Stomach (tissue), 8 donors: ENCODE measurements at regions not wholly inside any gene's neighbourhood (a gene's known extent, or its start where the extent isn't known, plus 50 kb on each side); places are given as distances from the start of the nearest gene placed in this dataset.

Source experiments
- DNase-seq, 2 donors: peaks; one replicate each; pipeline versions ENCODE4 v3.0.0 to v3.0.0-alpha.2; 2013 to 2019
- H3K27ac ChIP-seq, 5 donors: fragments of 200-600 bp in 4 of 5; sonication (generic) in 4 of 5; one replicate each; pipeline ENCODE4 v1.5.1; 2013 to 2019; ENCODE audit warnings: mild to moderate bottlenecking in 1 of 5, moderate library complexity in 1 of 5
- H3K27me3 ChIP-seq, 3 donors: fragments of 200-600 bp; sonication (generic); one replicate each; pipeline ENCODE4 v1.5.1; 2017 to 2019; ENCODE audit warnings: mixed run types in 1 of 3
- H3K36me3 ChIP-seq, 4 donors: fragments of 200-600 bp; sonication (generic); 1 replicate in 3 of 4; 2 replicates in 1 of 4; pipeline ENCODE4 v1.5.1; 2016 to 2019
- H3K4me1 ChIP-seq, 4 donors: fragments of 200-600 bp; sonication (generic); one replicate each; pipeline ENCODE4 v1.5.1; 2016 to 2019
- H3K4me3 ChIP-seq, 4 donors: fragments of 200-600 bp; sonication (generic) in 3 of 4; one replicate each; pipeline ENCODE4 v1.5.1; 2016 to 2019; ENCODE audit warnings: mild to moderate bottlenecking in 1 of 4
- H3K9me3 ChIP-seq, 4 donors: fragments of 200-600 bp; sonication (generic); one replicate each; pipeline ENCODE4 v1.5.1; 2016 to 2019
- EP300 ChIP-seq: sonication (generic); formaldehyde crosslinking; IDR thresholded peaks from one replicate; pipeline ENCODE4 v1.6.1; 2017; ENCODE audit warnings: antibody characterized with exemption
- POLR2A ChIP-seq, 4 donors: fragments of 450-650 bp; IDR thresholded peaks; one replicate each; pipeline ENCODE4 v1.6.1; 2016; ENCODE audit warnings: antibody characterized with exemption in 4 of 4, control low read depth in 2 of 4, mild to moderate bottlenecking in 1 of 4, moderate library complexity in 1 of 4
- POLR2AphosphoS5 ChIP-seq, 3 donors: sonication (generic); formaldehyde crosslinking; IDR thresholded peaks; one replicate each; pipeline ENCODE4 v1.6.1; 2016; ENCODE audit warnings: antibody characterized with exemption in 3 of 3
- WGBS, 5 donors: extraction: QIAGEN DNeasy Blood & Tissue Kit in 3 of 5; methylation state at CpG; one replicate each; pipeline versions ENCODE4 v1.1.5 to v1.1.7; 2013 to 2018; 5-methylcytosine and 5-hydroxymethylcytosine counted together
- intact Hi-C: fragments of 100-400 bp; cut with DNase I; formaldehyde crosslinking; loops from one replicate; pipeline ENCODE4 v1.15.1; 2023; ENCODE audit warnings: low total_unique reads
- TF ChIP-seq, protein P1 (sequence below), 7 experiments: fragments of 450-650 bp in 4 of 7; fragments of 200-600 bp in 3 of 7; sonication (generic) in 3 of 7; IDR thresholded peaks; one replicate each; pipeline ENCODE4 v1.5.1; 2016 to 2019; ENCODE audit warnings: antibody characterized with exemption in 7 of 7, control low read depth in 2 of 7, mild to moderate bottlenecking in 1 of 7
- donor health status: healthy with polysubstance abuse.
- donor health status: Bipolar disorder and iron deficiency.
- donor health status: healthy.

DNA sequence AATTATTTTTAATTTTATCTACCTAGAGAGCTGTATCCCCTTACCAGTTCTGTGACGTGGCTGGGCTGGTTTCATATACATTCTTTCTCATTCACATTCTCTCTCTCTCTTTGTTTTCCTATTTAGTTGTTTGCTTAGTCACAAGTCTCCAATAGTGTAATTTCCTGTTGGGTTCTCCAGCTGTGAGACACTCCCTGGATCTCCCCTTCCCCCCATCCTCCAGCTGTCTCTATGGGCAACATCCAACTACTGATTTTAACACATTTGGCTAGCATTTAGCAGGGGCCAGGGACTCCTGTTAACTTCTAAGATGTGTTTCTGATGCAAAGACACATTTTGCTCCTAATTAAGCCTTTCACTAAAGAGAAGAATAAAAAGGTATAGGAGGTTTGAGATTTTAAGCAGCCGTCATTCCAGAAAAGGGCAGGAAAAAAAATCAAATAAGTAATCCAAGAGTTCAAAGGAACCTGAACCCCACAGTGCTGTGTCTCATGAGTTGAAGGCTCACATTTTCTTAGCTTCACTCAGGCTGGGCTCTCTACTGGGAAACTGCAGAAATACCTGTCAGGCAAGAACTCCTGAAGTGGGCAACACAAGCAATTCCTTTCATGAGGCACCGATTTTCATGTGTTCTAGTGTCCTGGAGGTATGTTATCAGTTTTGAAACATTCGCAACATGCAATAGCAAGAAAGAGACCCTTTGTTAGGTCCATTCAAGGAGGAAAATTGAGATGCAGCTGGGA is 198.7 kb upstream of the C9orf72 start:
- 31 to 48% (median 37%) methylated on average over 4 of the region's 4 CpGs for WGBS, 5 donors
- intact Hi-C loops = no loop called here
- Histone ChIP-seq H3K36me3 (no peaks in the 10 kb centered on the region), H3K27me3 (no peaks in the 10 kb centered on the region), H3K4me3 (no peak overlapping the region), H3K4me1 (no peaks in the 10 kb centered on the region), H3K9me3 (no peaks in the 10 kb centered on the region), H3K27ac (no peak overlapping the region)
- DNase-seq = peak in 1 of 2 donors; percentile 68
- TF ChIP-seq, protein P1, sequence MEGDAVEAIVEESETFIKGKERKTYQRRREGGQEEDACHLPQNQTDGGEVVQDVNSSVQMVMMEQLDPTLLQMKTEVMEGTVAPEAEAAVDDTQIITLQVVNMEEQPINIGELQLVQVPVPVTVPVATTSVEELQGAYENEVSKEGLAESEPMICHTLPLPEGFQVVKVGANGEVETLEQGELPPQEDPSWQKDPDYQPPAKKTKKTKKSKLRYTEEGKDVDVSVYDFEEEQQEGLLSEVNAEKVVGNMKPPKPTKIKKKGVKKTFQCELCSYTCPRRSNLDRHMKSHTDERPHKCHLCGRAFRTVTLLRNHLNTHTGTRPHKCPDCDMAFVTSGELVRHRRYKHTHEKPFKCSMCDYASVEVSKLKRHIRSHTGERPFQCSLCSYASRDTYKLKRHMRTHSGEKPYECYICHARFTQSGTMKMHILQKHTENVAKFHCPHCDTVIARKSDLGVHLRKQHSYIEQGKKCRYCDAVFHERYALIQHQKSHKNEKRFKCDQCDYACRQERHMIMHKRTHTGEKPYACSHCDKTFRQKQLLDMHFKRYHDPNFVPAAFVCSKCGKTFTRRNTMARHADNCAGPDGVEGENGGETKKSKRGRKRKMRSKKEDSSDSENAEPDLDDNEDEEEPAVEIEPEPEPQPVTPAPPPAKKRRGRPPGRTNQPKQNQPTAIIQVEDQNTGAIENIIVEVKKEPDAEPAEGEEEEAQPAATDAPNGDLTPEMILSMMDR (IDR thresholded peaks at IDR 0.05) = no peak
- TF ChIP-seq EP300 = no peak
- TF ChIP-seq POLR2A (IDR thresholded peaks at IDR 0.05) = no peak
- TF ChIP-seq POLR2AphosphoS5 (IDR thresholded peaks at IDR 0.05) = no peak

- intact Hi-C loops = no loop called here
- H3K27ac ChIP-seq = no peak overlapping the region
- peaks cover 0 to 9% (median 6%) of the 10 kb centered on the region in 4 donors for H3K9me3 ChIP-seq
- no peaks in the 10 kb centered on the region for H3K4me1 ChIP-seq
- H3K4me3 ChIP-seq = no peak overlapping the region
- H3K36me3 ChIP-seq = no peaks in the 10 kb centered on the region
- DNase-seq = no peak
- TF ChIP-seq, protein P1 (IDR thresholded peaks at IDR 0.05) = no peak
- TF ChIP-seq POLR2A (IDR thresholded peaks at IDR 0.05) = no peak
- no peak for TF ChIP-seq POLR2AphosphoS5 (IDR thresholded peaks at IDR 0.05)
- TF ChIP-seq EP300 = no peak
- 61 to 87% (median 66%) methylated on average over 4 to 7 of the region's 7 CpGs for WGBS, 5 donors
- no peaks in the 10 kb centered on the region for H3K27me3 ChIP-seq
Observed at GRCh38 chr9:27784847-27785713, 211.8 kb upstream of the C9orf72 start.

GRCh38 chr9:27785714-27786100 is 212.4 kb upstream of the C9orf72 start:
- Histone ChIP-seq H3K27ac (no peak overlapping the region), H3K9me3 (peaks cover 0 to 9% (median 6%) of the 10 kb centered on the region in 4 donors), H3K36me3 (no peaks in the 10 kb centered on the region), H3K27me3 (no peaks in the 10 kb centered on the region), H3K4me3 (no peak overlapping the region), H3K4me1 (no peaks in the 10 kb centered on the region)
- intact Hi-C loops = no loop called here
- TF ChIP-seq POLR2AphosphoS5 (IDR thresholded peaks at IDR 0.05) (no peak), EP300 (no peak), POLR2A (IDR thresholded peaks at IDR 0.05) (no peak)
- TF ChIP-seq, protein P1 (IDR thresholded peaks at IDR 0.05) = no peak
- DNase-seq = no peak

- Histone ChIP-seq H3K4me1 (no peaks in the 10 kb centered on the region), H3K27me3 (no peaks in the 10 kb centered on the region), H3K4me3 (no peak overlapping the region), H3K27ac (no peak overlapping the region), H3K9me3 (peaks cover 0 to 9% (median 6%) of the 10 kb centered on the region in 4 donors), H3K36me3 (no peaks in the 10 kb centered on the region)
- intact Hi-C loops = no loop called here
- WGBS, 5 donors = 48 to 74% (median 58%) methylated on average over 2 of the region's 2 CpGs
- no peak for DNase-seq
- no peak for TF ChIP-seq EP300
- TF ChIP-seq, protein P1 (IDR thresholded peaks at IDR 0.05) = no peak
- TF ChIP-seq POLR2AphosphoS5 (IDR thresholded peaks at IDR 0.05) = no peak
- TF ChIP-seq POLR2A (IDR thresholded peaks at IDR 0.05) = no peak
Observed at GRCh38 chr9:27787891-27788290, 214.6 kb upstream of the C9orf72 start.
